Mucosa of descending colon (tissue), 3 donors: ENCODE measurements at regions not wholly inside any gene's neighbourhood (a gene's known extent, or its start where the extent isn't known, plus 50 kb on each side); places are given as distances from the start of the nearest gene placed in this dataset.
"Not testable (repeated sequence)": the region's sequence is repeated elsewhere in the genome, so short reads cannot be mapped to it uniquely, and the experiment has no call there.

Experiments used
- ATAC-seq: fragments of 200-7000 bp; cut with Tn5 transposase; one replicate; pipeline ENCODE4 v1.9.1; 2020; ENCODE audit warnings: mild to moderate bottlenecking, moderate library complexity
- DNase-seq, 3 donors: peaks; one replicate each; pipeline ENCODE4 v3.0.0-alpha.2; 2020
- H3K36me3 ChIP-seq: fragments of 200-600 bp; one replicate; pipeline ENCODE4 v1.8.0; 2021; ENCODE audit warnings: low read depth, mild to moderate bottlenecking
- H3K4me1 ChIP-seq: fragments of 200-600 bp; one replicate; pipeline ENCODE4 v1.8.0; 2021; ENCODE audit warnings: low read depth, mild to moderate bottlenecking
- H3K4me3 ChIP-seq: fragments of 200-600 bp; one replicate; pipeline ENCODE4 v1.8.0; 2021; ENCODE audit warnings: mild to moderate bottlenecking
- H3K9me3 ChIP-seq: fragments of 200-600 bp; one replicate; pipeline ENCODE4 v1.8.0; 2021; ENCODE audit warnings: mild to moderate bottlenecking
- intact Hi-C, 2 donors: fragments of 100-400 bp; cut with DNase I in 1 of 2; cut with micrococcal nuclease in 1 of 2; formaldehyde crosslinking; loops; one replicate each; pipeline versions ENCODE4 v1.11.0 to v1.11.1; 2022; cut with DNase I, micrococcal nuclease
- TF ChIP-seq, protein P1 (sequence below): fragments of 200-600 bp; IDR thresholded peaks from one replicate; pipeline ENCODE4 v1.8.0; 2022; ENCODE audit warnings: antibody characterized with exemption, mild to moderate bottlenecking
- donor health status: DM: no; HTN: no; CAD: no; lungs with moderate emphysema.
- donor health status: DM: no; HTN: no; CAD: no.
- donor health status: DM: no; HTN: yes; CAD: no.

DNA sequence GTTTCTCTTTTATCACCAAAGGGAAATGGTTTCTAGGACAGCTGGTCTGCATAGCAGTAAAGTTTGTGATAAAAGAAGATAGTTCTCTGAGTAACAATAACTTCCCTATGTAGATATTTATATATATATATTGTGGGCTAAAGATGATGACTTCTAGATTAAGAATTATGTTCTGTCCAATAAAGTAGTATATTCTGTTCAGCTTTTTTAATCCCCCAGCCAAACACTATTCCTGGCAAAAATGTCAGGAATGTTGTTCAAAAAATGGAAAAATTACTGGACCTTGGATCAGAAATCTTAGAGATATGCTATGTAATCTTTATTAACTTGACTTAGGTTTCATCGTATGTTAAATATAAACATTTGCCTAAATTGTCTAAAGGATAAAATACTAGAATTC, 136.3 kb upstream of the GNAI1 start:
- H3K36me3 ChIP-seq = no peaks in the 10 kb centered on the region
- TF ChIP-seq, protein P1, sequence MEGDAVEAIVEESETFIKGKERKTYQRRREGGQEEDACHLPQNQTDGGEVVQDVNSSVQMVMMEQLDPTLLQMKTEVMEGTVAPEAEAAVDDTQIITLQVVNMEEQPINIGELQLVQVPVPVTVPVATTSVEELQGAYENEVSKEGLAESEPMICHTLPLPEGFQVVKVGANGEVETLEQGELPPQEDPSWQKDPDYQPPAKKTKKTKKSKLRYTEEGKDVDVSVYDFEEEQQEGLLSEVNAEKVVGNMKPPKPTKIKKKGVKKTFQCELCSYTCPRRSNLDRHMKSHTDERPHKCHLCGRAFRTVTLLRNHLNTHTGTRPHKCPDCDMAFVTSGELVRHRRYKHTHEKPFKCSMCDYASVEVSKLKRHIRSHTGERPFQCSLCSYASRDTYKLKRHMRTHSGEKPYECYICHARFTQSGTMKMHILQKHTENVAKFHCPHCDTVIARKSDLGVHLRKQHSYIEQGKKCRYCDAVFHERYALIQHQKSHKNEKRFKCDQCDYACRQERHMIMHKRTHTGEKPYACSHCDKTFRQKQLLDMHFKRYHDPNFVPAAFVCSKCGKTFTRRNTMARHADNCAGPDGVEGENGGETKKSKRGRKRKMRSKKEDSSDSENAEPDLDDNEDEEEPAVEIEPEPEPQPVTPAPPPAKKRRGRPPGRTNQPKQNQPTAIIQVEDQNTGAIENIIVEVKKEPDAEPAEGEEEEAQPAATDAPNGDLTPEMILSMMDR = no peak
- intact Hi-C loops = no loop called here
- no peaks in the 10 kb centered on the region for H3K4me1 ChIP-seq
- no peaks in the 10 kb centered on the region for H3K9me3 ChIP-seq
- DNase-seq (no peak), ATAC-seq (no peak)
- no peak overlapping the region for H3K4me3 ChIP-seq

DNA sequence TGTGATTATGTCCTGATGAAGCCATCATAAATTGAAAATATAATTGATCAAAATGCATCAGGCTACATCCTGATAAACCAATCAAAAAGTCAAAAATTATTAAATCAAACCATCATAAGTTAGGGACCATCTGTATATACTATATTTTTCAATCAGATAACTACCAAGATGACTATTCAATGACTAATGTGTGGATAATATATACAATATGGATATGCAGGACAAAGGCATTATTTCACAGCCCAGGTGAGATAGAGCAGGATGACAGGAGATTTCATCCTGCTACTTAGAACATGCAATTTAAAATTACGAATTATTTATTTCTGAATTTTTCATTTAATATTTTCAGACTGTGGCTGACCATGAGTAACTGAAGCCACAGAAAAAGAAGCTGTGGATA, 137.3 kb upstream of the GNAI1 start:
- intact Hi-C loops = no loop called here
- Histone ChIP-seq H3K4me1 (no peaks in the 10 kb centered on the region), H3K4me3 (no peak overlapping the region), H3K36me3 (no peaks in the 10 kb centered on the region), H3K9me3 (no peaks in the 10 kb centered on the region)
- DNase-seq (no peak), ATAC-seq (no peak)
- TF ChIP-seq, protein P1 = no peak

DNA sequence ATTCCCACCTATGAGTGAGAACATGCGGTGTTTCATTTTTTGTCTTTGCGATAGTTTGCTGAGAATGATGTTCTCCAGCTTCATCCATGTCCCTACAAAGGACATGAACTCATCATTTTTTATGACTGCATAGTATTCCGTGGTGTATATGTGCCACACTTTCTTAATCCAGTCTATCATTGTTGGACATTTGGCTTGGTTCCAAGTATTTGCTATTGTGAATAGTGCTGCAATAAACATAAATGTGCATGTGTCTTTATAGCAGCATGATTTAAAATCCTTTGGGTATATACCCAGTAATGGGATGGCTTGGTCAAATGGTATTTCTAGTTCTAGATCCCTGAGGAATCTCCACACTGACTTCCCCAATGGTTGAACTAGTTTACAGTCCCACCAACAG, 138.9 kb upstream of the GNAI1 start:
- DNase-seq, H3K36me3 ChIP-seq, H3K4me3 ChIP-seq, ATAC-seq, H3K9me3 ChIP-seq, H3K4me1 ChIP-seq, intact Hi-C loops: not testable (repeated sequence)

DNA sequence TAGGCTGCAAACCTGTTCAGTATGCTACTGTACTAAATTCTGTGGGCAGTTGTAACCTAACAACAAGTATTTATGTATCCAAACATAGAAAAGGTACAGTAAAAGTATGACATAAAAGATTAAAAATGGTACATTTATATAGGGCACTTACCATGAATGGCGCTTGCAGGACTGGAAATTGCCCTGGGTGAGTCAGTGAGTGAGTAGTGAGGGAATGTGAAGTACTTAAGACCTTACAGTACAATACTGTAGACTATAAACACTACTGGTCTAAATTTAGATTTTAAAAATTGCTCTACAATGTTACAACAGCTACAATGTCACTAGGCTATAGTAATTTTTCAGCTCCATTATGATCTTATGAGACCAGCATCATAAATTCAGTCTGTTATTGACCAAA, 146.0 kb upstream of the GNAI1 start:
- Histone ChIP-seq H3K36me3 (no peaks in the 10 kb centered on the region), H3K4me1 (no peaks in the 10 kb centered on the region), H3K9me3 (no peaks in the 10 kb centered on the region), H3K4me3 (no peak overlapping the region)
- DNase-seq = no peak
- intact Hi-C loops = no loop called here
- ATAC-seq = peak; percentile 40
- TF ChIP-seq, protein P1 = no peak

DNA sequence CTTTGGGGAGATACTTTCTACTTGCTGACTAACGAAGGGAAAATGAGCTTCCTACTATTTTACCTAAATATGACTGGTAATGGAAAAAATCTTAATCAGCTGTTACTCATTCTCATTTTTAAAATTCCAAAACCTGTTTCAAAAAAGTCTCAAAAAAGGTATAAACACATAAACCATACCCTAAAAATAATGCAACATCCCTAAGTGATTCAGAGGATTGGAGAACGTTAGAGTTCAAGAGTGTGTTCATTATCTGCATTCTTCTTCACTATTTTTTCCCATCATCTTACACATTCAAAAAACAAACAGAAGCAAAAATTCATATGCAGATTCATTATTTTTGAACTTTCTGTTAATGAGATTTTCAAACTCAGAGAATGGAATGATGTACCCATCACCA, 150.4 kb upstream of the GNAI1 start:
- no peak for ATAC-seq
- Histone ChIP-seq H3K9me3 (no peaks in the 10 kb centered on the region), H3K4me1 (no peaks in the 10 kb centered on the region), H3K36me3 (no peaks in the 10 kb centered on the region), H3K4me3 (no peak overlapping the region)
- DNase-seq = no peak
- intact Hi-C loops = no loop called here
- TF ChIP-seq, protein P1 = no peak

DNA sequence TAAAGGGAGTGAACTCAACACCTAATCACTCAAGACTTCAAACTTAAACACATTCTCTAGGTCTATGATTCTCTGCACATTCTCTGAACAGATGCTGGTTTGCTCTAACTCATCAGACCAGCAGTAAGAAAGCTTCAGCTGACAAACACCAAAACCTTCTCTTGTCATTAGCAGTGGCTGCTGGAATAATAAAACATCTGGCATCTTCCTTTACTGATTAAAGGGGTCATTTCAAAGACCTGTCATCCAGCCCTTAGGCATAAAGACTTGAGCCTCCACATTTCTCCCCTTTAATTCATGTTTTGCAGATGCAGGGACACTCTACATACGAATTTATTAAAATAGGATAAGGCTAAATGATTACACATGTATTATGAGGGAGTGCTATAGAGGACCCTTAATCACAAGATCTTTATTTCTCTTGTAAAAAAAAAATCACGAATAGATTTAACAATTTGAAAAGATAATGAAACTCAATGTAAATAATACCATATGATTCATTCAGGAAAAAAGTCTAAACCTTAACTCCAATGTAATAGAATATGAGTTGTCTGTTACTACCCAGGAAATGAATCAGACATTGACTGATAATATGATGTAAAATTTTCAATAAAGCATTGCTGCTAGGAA, 152.4 kb upstream of the GNAI1 start:
- TF ChIP-seq, protein P1 = no peak
- no peaks in the 10 kb centered on the region for H3K9me3 ChIP-seq
- no peak overlapping the region for H3K4me3 ChIP-seq
- intact Hi-C loops = no loop called here
- no peaks in the 10 kb centered on the region for H3K36me3 ChIP-seq
- no peaks in the 10 kb centered on the region for H3K4me1 ChIP-seq
- DNase-seq (no peak), ATAC-seq (no peak)
